GM21360 (cell line): ENCODE measurements at regions not wholly inside any gene's neighbourhood (a gene's known extent, or its start where the extent isn't known, plus 50 kb on each side); places are given as distances from the start of the nearest gene placed in this dataset.
A peak's percentile ranks its signal among the peaks of the same experiment; 100 is the strongest.
"Not testable (repeated sequence)": the region's sequence is repeated elsewhere in the genome, so short reads cannot be mapped to it uniquely, and the experiment has no call there.

Experiments used
- ATAC-seq: cut with Tn5 transposase; IDR thresholded peaks from one replicate; pipeline ENCODE4 v1.9.1; 2021; ENCODE audit warnings: mild to moderate bottlenecking, moderate library complexity; ENCODE audit not compliant: unreplicated experiment

DNA sequence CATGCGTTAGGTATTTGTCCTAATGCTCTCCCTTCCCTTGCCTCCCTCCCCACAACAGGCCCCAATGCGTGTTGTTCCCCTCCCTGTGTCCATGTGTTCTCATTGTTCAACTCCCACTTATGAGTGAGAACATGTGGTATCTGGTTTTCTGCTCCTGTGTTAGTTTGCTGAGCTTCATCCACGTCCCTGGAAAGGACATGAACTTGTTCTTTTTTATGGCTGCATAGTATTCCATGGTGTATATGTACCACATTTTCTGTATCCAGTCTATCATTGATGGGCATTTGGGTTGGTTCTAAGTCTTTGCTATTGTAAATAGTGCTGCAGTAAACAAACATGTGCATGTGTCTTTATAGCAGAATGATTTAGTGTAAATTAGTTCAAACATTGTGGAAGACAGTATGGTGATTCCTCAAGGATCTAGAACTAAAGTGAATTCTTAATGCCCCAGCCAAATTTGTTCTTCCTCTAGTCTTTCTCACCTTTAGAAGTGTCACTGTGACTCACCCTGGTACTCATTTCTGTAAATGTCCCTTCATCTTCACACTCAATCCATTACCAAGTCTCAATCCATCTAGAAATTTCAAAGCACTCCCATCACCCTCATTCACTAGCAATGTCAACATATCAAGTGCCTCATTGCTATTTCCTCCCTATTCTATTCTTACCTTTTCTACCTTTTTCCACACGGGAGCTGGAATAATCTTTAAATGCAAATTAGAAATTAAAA, 123.9 kb downstream of the MREG start:
- ATAC-seq, result not testable (repeated sequence)

DNA sequence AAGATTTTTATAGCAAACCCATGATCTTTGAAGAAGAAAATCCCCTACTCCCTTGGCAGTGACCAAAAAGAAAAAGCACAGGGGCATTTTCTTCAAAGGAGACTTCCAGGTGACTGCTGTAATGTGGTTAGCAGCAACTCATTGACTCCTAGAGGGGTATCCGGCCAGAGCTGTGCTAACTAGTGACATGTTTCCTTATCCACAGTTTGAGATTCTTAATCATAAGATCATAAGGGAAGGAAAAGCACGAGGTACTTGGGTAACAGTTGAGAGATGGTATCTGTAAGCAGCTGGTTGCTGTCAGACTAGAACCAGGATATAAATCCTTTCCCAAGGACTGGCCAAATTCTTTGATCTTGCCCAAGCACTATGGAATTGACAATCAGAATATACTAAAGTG, 124.7 kb downstream of the MREG start:
- no peak for ATAC-seq

DNA sequence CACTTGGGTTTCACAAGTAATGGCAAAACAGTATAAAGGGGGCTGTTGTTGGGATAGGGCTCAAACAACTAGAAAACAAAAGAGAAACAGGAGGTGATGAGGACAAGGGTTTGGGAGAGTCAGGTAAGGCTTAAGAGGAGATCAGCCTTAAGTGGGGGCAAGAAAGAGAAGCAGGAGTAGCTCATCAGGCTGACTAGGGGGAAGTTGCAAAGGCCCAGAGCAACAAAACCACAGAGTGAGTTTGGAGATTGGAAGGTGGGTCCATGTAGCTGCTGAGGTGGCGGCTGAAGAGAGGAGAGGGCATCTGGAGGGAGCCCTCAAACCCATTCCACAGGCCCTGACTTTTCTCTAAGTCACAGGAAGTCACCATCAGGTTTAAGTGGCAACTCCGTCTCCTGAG, 126.0 kb downstream of the MREG start:
- ATAC-seq, result no peak

DNA sequence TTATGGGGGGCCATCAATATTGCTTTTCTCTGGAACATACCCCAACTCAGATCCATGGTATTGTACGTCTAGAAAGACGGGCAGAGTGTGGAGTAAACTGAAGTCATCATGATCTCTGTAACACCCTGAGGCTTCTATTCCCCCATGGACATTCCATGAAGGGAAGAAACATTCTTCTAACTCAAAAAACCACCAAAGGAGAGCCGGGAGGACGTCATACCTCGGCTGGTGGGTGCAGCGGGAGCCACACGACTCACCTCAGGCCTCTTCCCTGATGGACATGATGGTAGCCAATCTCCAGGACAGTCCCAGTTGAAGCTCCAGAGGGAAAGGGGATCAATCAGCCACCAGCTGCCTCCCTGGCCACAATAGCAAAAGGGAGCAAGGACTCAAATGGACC, 127.3 kb downstream of the MREG start:
- no peak for ATAC-seq

DNA sequence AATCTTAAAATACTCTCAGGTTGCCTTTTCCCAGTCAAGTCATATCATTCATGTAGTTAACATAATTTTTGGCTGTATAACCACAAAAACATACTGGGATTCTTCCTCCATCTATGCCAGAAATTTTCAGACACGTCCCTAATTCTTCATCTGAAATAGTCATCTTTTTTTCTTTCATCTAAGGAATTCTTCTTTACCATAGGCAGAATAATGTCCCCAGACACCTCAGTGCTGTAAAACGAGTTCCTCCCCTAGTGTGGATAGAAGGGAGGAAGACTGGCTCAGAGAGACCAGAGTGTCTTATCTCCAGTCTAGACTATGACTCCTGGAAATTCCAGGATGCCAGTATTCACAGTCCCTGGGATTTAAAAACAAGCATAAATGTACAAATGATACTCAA, 127.8 kb downstream of the MREG start:
- ATAC-seq, result no peak

DNA sequence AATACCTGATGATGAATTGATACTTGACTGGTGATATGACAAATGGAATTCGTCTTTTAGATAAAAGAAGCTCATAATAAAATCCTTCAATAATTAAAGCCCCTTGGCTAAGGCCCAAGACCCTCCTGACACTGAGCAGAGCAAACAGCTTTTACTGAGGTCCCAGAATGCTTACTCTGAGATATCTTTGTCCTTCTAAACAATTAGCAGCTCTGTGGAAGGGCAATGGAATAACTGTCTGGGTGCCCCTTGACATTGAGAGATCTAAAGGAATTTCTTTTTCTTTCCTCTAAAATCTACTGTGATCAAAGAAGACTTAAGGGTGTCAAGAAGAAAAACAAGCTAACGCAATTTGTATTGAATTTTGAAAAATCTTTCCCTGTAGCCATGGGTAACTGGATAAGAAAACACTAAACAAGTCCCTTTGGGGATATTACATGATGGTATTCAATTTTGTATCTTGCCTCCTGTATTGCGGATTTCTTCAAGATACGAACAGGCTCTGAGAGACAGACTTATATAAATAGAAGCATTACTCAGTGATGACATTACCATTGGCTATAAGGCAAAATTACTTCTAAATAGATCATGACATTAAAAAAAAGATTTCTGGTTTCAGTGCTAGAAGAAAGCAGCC, 128.8 kb downstream of the MREG start:
- no peak for ATAC-seq

DNA sequence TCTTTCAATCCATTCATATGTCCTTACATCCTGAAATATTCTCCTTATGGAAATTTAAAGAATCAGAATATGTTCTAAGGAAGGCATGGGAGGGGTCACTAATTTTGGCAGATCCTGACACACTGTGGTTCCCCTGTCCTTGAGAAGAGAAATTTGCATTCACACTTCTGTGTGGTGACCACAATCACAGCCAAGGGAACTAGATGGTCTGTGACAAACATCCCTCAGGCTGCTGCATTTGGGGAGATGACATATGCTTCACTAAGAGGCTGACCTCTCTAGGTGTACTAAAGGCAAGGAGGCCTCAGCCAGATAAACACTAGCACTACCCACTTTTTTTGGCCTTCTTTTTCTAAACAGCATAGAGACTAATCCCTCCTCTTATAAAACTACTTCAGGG, 129.6 kb downstream of the MREG start:
- peak; percentile 50 for ATAC-seq

DNA sequence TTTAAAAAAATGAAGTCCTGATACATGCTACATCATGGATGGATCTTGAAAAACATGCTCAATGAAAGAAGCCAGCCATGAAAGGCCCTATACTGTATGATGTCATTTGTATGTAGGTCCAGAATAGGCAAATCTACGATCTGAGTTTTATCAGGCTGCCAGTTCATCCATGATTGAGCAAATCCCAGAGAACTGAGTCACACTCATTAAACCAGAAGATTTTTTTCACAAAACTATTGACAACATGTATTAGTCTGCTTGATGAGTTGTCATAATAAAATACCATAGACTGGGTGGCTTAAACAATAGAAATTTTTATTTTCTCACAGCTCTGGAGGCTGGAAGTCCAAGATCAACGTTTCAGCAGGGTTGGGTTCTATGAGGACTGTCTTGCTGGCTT, 130.7 kb downstream of the MREG start:
- no peak for ATAC-seq

DNA sequence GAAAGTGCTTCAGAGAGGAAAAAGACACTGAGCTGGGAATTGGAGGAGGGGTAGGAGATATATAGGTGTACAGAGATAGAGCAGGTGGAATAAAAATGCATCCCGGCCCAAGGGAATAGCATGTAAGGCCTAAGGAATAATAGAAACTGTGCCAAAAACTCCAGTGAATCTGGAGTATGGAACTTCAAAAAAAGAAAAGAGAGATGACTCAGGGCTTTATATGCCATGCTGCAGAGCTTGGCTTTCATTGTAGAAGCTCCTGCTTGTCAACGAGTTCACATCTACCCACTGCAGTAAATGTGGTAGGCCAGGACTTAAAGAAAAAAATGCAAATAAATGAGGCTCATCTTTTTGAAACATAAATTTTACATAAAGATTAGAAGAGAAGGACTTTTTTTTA, 131.8 kb downstream of the MREG start:
- ATAC-seq, result no peak

DNA sequence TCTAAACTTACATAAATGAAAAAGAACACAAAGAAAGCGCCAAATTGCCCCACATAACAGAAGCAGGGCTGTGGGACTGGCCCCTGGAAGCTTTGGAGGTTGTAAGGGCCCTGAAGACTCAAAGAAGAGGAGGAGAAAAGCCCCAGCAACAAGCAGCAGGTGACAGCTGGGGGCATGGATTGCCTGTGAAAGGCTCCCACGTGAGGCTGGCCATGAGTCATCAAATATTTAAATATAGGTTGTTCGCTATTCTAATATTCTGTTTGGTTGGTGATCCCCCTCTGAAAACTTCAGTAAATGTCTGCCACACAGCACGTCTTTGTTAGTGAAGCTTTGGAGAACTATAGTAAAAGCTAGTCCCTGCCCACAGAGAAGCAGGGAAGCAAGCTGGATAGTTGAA, 132.4 kb downstream of the MREG start:
- peak; percentile 77 for ATAC-seq

DNA sequence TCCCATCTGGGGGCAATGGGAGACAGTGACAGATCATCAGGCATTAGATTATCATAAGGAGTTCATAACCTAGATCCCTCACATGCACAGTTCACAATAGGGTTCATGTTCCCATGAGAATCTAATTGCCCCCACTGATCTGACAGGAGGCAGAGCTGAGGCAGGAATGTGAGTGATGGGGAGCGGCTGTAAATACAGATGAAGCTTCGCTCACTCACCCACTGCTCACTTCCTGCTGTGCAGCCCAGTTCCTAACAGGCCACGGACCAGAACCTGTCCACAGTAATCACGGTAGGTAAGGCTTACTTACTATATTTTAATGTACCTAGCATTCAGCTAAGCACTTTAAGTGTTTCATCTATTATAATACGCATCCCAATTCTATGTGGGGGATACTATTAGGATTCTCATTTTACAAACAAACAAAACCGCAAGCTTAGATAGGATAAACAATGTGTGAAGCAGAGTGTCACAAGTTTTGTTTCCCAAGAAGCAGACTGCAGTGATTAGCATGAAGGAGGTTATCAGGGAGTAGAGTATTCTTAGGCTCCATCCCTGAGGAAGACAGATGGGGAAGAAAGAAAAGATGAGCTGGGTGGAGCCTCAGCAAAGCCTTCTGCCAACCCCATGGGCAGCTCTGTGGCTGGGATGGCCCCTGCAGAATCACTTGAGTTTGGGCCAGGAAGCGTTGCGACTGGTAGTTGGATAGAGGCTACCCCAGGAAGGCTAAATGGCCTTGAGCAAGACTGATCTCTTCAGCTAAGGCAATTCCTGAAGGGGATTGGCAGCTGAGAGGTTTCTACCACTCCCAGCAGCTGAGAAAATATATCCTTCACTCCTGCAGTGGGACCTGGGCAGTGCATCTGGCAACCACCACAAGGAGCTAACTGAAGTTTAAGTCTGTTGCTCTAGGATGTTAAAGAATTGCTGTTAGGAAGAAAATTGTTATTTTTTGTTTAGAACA, 133.1 kb downstream of the MREG start:
- peak; percentile 1 for ATAC-seq

DNA sequence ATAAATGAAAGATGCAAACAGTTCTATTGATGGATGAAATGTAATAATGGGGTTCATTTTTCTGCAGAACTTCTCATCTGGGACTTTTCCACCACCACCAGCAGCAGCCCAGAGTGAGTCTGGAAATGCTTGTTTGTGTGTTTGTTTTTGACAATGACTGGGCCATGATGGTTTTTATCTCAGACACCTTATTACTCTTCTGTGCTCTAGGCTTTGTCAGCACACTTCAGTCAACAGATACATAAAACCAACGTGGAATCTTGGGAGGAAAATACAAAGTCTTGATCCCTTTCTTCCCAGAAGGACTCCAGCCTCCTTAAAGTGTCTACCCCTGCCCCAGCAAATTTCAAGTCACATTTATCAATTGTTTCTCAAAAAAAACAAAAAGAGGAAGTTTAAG, 134.0 kb downstream of the MREG start:
- no peak for ATAC-seq

DNA sequence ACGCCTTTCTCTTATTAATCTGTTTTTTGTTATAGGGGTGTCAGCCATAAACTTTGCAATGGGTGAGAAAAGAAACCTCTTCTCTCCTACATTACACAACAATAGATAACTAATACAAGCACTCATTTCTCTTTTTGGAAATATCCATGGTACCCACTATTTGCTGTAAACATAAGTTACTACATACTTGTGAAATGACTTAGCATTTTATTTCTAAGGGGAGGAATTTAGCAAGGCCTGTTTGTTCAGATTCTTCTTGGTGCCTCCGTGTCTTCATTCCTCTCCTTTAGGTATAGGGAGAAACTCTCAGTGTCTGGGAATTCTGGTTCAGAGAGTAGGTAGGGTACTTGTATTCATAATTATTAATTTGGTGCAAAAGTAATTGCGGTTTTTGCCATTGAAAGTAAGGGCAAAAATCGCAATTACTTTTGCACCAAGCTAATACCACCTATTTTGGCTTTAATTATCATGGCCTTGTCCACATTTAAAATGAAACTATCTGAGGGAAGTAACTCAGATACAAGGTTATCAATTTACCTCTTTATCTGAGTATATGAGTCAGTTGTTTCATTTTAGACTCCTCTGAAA, 134.8 kb downstream of the MREG start:
- ATAC-seq, result no peak

DNA sequence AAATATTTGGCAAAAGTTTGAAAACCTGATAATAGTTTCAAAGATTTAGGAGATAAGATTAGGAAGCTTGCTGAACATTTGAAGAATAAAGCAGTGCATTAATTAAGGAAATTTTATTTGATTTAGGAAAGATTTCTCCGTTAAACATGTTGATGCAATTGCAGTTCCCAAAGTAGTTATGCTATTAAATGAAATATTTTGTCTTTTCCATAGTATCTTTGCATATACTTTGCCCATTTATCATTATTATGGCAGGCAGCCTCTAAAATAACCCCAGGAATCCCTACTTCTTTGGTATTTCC, 136.5 kb downstream of the MREG start:
- no peak for ATAC-seq

DNA sequence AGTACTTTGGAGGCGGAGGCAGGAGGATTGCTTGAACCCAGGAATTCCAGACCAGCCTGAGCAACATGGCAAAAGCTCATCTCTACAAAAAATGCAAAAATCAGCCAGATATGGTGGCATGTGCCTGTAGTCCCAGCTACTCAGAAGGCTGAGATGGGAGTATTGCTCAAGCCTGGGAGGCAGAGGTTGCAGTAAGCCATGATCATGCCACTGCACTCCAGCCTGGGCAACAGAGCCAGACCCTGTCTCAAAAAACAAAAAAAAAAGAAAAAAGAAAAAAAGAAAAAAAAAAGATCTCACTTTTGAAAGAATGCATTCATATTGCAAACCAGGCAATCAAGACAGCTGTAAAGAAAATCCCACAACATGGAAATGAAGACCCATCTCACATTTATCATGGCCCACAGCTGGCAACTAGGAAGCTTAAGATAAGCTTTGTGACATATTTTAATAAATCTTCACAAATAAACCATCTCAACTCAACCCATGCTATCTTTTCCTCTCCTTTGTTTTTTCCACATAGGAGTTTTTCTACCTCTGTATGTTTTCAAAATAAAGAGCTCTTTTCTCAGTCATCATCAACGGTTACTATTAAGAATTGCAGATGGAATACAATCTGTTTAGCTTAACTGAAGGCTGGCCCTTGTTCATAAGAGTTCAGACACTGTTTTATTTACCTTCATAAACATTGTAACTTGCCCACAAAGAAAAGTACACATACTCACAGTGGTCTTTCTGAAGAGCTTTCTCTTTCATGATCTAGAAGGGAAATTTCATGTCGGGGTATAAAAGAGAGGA, 137.0 kb downstream of the MREG start:
- no peak for ATAC-seq

DNA sequence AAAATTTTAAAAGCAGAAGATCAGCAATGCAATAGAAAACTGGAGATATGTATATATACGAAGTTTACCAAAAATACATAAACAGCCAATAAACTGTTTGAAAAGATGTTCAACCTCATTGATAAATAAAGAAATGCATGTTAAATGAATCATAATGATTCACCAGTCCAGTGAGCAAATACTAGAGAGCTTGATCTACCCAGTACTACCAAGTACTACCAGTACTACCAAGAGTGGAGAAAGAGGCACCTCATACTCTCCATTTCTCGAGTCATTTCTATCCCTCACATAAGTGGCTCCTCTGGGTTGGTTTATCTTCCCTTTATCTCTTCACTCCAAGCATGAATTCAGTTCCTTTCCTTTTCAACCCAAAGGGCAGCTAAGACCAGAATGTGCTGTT, 138.9 kb downstream of the MREG start:
- ATAC-seq, result no peak

DNA sequence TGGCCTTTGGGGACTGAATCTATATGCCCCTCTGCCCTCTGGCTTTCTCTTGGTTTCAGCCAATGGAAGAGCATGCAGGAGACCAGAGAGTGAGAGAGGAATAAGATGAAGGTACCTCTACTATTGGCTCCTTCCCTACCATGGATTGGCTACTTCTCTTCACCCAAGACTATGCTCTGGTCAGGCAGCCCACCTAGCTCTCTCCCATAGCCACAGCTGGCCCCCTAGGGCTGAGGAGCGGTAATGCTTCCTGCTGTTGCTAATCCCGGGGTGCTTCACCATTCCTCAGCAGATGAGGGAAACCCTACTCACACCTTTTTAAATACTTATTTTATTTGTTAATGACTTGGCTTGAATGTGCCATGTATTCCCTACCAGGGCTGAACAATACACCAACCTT, 142.4 kb downstream of the MREG start:
- ATAC-seq, result no peak

DNA sequence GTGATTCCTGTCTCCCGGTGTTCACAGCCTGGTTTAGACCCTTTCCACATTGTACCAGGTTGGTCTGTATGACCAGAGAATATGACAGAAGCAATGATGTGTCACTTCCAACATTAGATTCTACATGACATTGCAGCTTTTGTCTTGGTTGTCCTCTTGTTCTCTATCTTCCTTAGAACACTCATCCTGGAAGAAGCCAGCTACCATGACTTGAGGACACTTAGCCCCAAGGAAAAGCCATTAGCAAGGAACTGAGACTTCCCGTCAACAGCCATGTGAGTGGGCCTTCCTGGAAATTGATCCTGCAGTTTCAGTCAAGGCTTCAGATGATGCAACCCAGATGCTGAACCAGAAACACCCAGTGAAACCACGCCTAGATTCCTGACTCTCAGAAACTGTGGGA, 143.3 kb downstream of the MREG start:
- ATAC-seq, result no peak

DNA sequence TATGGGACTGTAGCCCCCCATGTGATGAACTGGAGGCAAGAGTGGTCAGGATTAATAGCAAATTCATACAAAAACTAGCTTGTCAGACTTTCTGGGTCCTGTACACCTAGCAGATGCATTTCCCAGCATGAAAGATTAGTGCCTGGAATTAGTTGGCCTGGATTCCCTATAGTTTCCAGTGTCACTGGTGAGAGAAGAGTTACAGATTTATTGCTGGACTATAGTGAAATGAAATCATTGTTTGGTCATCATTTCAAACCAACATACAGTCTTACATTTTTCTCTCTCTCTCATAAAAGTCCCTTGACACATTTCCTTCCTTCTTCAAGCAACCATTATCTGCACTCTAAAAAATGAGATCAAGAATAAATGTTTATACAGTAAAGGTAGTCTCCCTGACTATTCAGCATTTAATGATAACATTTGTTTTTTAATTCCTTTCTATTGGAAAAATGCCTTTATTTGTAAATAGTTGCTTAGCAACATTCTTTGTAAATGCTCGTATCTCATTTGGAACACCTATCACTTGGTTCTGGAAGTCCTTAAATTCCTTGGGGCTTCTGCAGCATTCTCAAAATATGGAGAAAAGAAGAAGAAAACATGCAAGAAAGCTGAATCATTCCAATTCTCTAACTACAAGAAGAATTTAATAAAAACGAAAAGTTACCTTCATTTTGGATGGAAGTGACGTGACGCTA, 144.4 kb downstream of the MREG start:
- no peak for ATAC-seq

DNA sequence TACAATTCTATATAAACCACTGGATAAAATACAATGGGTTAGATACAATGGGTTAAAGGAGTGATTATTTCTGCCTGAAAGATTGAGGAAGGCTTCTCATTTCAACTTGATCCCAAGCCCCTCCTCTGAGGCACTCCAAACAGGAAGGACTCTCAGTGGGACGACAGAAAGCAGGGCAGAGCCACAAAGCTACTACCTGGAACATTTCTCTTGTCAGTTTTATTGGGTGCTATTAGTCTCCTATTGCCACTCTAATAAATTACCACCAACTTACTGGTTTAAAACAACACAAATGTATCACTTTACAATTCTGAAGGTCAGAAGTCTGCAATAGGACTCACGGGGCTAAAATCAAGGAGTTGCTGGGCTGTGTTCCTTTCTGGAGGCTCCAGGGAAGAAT, 146.7 kb downstream of the MREG start:
- no peak for ATAC-seq
